Stimulated activated CD8-positive, alpha-beta memory T cell treated with anti-CD3 and anti-CD28 coated beads, Interleukin-7, amount 100 ng/mL, for 24 hours (primary cell): ENCODE measurements at regions not wholly inside any gene's neighbourhood (a gene's known extent, or its start where the extent isn't known, plus 50 kb on each side); places are given as distances from the start of the nearest gene placed in this dataset.

ENCODE experiments used
- DNase-seq: peaks from one replicate; pipeline ENCODE4 v3.0.0-alpha.2; 2020; ENCODE audit warnings: low read depth

DNA sequence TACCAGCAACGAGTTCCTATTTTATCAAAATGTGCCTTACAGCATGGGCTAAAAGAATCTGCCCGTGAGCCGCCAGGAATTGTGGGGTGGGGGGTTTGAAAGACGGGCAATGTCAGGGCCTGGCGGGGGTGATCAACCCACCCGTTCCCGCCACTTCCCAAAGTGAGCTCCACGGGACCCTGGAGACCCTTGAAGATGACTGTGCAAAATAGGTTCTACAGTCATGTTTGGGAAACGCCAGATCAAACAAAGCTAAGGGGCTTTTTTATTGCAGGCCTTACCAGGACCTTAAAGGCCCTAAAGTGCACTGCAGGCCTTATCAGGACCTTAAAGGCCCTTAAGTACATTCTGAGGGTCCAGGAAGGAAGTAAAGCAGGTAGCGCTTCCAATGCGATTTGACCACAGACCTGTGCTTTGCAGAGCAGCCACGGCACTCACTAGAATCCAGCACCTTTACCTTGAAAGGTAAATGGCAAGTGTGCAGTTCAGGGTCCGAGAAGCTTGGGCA is 404.1 kb downstream of the SHANK2 start:
- no peak for DNase-seq

DNA sequence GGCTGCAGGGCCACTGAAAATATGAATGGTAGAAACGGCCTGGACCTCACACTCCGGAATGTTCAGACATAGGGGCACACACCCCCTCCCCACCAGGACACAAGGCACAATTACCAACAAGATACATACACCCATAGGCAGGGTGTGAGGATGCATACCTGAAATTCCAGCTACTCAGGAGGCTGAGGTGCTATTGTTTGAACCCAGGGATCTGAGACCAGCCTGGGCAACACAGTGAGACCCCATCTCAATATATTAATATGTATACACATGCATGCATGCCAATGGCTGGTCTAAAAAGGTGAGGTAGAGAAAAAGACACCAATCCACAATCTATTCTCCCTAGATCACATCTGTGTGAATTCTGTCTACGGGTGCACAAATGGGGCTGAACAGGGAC is 403.3 kb downstream of the SHANK2 start:
- DNase-seq = no peak

DNA sequence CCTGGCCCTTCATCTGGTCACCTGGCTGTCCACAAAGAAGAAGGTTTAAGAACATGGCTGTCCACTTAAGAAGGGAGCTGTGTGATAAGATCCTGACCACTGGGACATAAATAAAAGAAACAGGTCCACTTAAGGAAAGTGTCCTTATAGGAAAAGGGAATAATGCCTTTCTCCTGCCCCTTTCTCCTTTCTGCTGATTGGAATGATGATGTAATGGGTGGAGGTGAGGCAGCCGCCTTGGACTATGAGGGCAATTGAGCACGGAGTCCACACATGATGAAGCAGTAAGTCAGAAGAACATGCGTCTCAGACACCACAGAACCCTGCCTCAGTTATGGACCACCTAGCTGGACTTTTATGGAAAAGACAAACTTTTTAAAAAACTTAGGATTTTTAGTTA is 401.1 kb downstream of the SHANK2 start:
- no peak for DNase-seq

DNA sequence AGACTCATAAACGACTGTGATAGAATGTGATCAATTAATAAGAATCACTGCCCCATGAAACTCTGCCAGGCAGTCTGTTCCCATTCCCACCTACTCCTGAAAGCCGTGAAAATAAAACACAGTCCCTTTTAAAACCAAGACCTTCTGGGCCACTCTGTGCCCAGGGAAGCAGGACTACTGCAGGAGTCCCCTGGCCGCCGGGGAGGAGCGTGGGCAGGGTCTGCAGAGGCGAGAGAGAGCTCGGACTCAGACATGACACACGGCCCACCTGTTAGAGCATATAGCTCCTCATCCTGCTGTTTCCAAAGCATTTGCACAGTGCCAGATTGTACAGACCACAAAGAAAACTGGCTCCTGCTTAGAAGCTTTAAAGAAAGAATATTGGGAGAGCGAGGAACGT is 400.5 kb downstream of the SHANK2 start:
- DNase-seq = no peak

DNA sequence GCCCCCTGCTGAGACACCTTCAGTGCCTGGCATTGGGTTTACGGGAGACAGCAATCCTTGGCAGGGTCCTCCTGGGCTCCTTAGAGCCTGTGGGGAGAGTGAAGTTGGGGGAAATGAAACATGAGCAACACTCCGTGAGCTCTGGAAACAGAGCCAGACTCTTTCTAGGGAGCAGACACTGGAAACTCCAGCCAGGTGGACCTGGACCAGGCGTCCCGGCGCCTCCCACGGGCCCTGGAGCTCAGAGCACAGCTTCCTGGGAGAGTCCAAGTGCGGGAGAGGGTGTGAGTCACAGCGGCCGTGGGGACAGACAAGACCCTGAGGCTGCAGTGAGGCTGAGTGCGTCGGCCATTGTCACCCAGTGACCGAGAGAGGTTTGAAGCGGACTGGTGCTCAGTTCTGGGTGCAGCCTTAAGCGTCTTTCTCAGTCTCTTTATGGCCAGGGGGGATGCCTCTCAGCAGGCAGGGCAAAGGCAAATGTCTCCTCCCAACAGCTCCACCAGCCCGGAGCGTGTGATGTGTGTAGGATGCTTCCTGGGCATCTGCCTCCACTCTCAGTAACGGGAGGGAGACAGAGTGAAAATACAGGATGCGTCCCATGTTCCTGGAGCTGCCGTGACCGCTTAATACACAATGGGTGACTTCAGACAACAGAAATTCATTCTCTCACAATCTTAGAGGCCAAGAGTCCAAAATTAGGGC is 399.2 kb downstream of the SHANK2 start:
- no peak for DNase-seq

DNA sequence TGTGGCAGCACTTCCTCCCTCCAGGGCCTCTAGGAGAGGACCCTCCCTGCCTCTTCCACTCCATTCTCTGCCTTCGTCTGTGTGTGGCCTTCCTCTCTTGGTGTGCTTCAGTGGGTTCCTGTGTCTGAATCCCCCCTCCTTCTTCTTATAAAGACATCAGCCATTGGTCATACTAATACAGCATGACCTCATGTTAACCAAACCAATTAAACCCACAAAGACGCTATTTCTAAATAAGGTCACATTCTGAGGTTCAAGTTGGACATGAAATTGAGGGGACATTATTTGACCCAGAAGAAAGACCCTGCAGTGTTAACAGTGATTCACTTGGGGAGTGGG is 398.6 kb downstream of the SHANK2 start:
- DNase-seq = no peak

DNA sequence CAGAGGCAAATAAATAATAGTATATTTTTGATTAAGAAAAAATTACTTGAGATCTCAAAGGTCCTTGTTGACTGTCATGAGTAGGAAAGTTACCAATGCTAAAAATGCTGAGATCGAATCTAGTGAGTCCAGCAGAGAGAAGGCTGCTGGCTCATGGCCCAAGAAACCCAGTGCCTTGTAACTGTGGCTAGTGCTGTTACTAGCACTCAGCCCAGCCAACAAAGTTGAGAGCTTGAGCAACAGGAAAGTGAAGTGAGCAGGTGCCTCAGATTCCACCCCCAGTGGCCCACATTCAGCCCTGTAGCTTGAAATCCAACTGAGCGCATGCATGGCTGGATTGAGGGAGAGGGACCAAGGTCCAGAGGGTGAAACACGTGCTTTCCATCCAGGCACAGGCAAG is 398.2 kb downstream of the SHANK2 start:
- DNase-seq = no peak

DNA sequence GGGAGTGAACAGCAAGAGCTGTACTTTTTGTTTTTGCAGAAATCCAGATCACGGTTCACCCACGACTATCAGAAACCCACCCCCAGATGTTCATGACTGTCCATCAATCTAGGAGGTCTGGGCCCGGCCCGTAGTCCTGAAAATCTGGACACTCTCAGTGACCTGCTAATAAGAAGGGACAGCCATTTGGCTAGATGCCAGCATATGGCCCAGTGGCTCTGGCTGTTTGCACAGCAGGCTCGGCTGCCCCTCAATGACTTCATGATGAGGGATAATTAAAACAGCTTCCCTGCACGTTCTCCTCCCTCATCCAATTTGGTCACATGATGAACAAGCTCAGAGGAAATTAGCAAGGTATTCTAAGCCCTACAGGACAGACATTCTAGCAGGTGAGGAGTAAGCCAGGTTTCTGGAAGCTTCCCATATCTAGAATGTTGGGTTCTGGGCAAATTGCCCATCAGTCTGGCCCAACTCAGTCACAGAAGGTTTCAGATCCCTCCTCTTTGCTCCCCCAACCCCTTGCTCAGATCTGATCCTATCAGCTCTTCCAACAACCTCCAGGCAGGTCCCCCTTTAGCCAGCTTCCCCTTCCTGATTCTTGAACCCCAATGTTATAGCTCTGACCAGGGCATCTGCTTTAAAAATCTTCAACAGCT is 397.3 kb downstream of the SHANK2 start:
- no peak for DNase-seq

DNA sequence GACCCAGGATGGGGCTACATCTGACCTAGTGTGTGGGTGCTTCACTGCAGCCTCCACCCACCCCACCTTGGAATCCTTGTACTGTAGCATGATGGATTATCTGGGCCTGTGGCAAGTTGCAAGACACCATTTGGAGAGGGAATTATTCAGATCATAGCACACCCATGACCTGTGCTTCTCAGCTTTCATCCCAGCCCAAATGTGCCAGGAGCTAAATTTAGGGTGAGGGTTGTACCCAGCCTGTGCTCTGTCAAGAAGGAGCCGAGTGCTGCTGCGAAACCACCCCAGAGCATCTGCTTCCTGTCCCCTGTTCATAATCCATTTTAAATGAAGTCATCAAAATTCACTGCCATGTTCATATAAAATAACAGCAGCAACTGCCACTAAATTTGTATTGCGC is 394.5 kb downstream of the SHANK2 start:
- no peak for DNase-seq

DNA sequence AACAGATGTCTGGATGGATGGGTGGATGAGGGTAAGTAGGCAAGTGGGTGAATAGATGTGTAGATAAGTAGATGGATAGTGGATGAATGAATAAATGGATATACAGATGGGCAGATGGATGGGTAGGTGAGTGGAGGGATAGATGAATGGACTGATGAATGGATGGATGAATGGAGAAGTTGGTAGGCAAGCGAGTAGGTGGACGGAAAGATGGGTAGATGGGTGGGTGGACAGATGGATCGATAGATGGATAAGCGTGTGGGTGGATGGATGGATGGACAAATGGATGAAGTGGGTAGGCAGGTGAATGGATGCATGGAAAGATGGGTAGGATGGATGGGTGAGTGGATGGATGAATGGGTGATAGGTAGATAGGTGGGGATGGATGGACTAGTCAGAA is 393.2 kb downstream of the SHANK2 start:
- no peak for DNase-seq

DNA sequence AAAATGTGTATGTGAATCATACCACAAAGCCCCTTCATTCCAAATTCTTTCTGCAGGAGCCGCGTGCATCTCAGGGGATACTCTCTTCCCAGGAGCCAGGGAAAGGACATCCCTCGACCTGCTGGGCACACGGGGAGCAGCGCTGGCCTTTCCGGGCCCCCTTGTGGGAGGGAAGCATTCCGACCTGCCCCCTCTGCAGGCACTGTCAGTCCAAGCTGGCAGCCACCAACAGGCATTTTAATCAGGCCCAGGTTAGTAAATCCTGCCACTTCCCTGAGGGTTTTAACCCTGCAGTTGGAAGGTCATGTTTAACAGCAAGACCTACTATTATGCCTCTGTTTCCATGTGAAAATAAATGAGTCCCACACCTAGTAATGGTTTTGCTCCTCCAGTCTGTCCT is 391.5 kb downstream of the SHANK2 start:
- DNase-seq = no peak

DNA sequence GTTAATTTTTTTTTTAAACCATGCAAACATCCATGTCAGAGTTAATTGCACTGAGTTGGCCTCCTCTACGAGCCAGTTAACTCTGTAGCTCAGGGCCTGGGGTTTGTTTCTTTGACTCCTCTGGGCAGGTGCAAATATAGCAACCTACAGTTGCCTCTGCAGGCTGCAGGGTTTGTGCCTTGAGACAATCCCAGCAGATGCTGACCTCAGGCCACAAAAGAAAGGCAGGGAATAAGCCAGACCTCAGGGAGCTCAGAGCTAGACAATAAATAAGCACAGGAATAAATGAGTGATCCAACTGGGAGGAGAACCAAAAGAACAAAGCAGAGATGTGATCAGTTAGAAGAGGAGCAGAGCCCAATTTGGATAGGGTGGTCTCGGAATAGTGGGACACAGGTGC is 390.8 kb downstream of the SHANK2 start:
- DNase-seq = no peak

DNA sequence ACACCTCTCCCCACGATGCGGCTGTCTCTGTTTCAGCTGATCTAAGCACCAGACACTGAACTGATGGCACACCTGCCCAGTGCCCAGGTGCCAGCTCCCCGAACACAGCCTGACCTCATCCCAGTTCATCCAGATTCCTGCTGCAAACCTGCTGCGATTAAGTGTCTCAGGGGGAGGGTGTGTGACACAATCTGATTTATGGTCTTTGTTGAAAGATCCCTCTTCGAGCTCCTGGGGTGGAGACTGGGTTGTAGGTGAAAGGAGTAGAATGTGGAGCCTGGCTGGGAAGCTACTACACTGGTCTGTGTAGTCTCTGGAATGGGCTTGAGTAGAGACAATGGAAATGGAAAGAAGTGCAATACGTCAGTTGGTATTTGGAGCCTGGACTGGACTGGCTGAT is 390.3 kb downstream of the SHANK2 start:
- DNase-seq = no peak

DNA sequence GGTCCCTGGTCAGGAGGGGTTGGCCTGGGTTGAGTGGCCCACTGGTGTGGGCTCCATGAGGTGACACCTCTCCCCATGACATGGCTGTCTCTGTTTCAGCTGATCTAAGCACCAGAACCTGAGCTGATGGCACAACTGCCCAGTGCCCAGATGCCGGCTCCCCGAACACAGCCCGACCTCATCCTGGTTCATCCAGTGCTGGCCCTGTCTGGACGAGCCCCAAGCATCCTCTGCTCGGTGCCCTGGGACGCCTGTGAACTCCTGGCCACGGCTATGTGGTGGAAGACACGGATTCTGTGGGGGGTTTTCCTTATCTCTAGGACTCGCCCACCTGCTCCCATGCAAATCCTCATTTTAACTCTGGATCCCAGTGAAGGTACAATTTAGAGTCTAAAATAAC is 389.2 kb downstream of the SHANK2 start:
- DNase-seq = no peak

DNA sequence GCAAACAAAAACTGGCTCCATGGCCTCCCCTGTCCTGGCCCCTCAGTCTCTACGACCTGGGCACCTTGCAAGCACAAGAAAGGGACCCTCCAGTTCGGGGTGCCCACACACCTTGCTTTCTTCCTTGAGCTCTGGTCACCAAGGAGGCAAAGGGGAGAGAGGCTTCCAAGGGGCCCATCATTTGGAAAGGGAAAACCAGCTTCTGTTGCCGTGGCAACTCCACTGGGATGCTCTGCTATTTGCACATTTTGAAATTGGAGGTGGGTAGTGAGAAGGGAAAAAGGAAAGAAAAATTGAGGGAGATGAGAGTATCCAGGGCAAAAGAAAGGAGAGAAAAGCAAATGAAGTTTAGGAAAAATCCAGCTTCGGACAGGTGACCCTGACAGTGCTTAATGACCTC is 388.4 kb downstream of the SHANK2 start:
- no peak for DNase-seq

DNA sequence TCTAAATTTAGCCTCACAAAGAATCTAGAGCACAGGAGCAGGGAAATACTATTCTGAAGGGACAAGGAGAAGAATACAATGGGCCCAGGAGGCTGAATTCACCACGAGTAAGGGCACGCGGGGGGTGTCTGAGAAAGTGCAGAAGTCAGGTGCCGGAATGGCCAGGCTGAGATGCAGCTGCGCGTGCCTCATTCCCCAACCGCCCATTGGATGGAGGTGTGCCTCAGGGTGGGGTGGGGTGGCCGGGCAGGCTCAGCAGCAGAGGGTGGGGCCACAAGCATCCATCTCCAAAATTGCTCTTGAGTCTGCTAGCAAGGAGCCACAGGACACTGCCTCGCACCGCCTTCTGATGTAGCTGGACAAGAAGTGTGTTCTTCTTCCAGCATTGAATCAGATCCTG is 387.0 kb downstream of the SHANK2 start:
- no peak for DNase-seq

DNA sequence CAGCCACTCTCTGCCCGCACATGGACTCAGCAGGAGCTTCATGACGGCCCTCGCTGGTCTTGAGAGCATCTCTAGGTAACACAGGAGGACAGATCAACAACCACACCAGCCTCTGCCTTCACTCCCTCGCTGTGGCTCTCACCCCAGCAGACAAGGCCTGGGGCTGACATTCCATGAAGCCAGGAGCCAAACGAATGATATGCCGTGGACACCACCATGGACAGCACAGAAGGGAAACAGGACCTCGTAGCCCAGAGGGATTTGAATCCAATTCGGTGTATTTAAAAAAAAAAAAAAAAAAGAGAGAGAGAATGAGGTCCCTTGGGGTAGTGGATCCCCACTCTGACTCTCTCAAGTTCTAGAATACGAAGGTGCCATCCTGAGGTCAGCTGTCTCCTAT is 385.5 kb downstream of the SHANK2 start:
- DNase-seq = no peak

DNA sequence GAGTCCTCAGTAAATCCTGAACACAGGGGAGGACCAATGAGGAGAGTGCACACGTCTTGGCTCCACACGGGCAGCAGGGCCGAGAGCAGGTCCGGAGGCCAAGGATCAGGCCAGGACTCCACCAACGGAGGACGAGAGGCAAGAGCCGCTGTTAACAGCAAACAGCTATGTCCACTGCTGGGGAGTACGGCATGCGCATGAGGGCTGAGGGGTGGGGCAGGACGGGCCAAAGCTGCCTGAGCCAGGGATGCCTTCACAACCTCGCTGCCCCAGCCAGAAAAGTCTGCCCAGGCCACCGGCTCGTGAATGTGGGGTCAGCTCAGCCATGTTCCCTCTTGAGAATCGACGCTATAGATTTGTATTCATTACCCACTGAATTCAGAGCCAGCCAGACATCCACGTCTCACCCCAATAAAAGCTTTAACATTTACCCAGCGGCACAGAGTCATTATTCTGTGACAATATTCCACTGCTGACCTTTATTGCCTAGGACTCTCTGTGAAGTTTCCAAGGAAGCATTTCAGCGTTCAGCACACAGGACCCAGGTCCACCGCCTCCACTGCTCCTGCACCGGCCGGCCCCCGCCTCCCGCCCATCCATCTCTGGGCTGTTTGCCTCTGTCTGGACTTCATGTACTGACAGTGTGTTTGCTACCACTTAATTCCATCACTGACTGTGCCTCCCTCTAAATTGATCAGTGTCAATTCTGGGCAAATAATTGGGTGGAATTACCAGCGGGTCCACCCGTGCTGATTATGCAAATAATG is 384.9 kb downstream of the SHANK2 start:
- no peak for DNase-seq

DNA sequence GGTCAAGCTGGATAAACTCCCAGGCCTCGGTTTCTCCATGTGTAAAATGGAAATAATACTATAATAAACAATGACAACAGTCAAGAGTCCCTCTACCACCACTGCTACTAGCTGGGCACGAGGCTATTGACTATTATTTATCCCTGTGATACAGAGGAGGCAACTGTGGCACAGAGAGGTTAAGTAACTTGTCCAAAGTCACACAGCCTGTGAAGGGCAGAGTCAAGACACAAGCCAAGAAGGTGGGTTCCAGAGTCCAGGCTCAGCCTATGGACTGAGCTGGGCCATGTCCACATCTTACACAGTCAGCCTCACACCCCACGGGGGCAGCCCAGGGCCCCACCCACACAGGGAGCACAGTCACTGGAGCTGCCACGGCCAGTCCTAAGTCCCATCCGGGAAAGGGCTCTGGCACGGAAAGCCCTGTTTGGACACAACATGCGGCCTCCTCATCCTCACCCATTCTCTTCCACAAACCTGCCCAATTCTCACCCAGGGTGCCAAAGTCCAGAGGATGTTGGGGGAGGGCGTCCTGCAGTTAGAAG is 384.0 kb downstream of the SHANK2 start:
- no peak for DNase-seq

DNA sequence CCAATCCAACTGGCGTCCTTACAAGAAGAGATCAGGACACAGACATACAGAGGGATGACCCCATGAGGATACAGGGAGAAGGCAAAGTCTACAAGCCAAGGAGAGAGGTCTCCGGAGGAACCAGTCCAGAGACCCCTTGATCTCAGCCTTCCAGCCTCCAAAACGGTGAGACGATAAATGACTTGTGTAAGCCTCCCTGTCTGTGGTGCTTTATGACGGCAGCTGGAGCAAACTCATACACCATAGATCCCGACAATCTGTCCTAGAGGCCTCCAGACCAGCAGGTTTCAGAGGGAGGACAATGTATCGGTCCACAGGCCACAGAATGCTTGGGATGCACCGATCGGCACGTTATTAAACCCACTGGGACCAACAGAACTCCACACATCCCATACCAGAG is 383.3 kb downstream of the SHANK2 start:
- no peak for DNase-seq

DNA sequence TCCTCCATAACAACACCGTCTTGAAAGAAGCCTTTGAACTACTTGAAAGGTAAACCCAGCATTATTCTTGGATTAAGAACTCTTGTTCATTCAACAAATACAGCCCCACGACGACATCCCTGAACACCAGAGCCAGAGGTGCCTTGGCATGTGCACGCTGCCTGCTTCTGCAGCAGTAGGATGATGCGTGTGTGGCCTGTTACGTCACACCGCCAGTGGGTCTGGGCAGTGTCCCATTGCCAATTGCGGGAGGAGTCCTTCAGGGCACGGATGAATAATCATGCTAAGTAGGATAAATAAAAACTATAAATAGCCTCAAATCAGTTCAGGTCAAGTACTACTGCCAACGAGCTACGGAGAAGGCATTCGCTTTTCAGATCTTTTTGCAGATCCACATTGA is 380.5 kb downstream of the SHANK2 start:
- no peak for DNase-seq

DNA sequence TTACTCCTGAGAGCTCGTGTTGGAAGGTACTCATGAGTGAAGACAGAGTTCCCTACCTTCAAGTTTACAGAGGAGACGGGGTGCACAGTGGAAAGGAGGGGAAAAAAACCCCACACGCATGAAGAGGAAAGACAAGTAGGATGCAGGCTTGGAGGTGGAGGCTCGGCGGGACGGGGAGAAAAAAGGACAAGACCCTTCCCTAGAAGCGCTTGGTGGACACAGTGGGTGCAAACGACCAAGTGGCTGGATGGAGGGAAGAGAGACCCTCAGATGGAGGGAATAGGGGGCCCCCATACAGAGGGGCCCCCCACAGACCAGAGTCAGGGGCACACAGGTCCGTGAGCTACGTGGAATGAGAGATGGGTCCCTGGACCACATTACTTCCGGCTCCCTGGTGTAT is 380.1 kb downstream of the SHANK2 start:
- DNase-seq = no peak
